ENCODE measurements at regions not wholly inside any gene's neighbourhood (a gene's known extent, or its start where the extent isn't known, plus 50 kb on each side); places are given as distances from the start of the nearest gene placed in this dataset.

GRCh38 chr12:63396135-63396534, 245.1 kb upstream of the AVPR1A start (continued):
- TF ChIP-seq ATF7-NPFF (CRISPR knock-in tag; IDR thresholded peaks at IDR 0.05; ENCODE audit: low read depth) (no peak), HOXA9 (CRISPR knock-in tag; IDR thresholded peaks at IDR 0.05; ENCODE audit: borderline replicate concordance) (no peak), ELF3 (CRISPR knock-in tag; IDR thresholded peaks at IDR 0.05) (no peak), ZNF550 (CRISPR knock-in tag; IDR thresholded peaks at IDR 0.05; ENCODE audit: borderline replicate concordance) (no peak), KDM1A (CRISPR knock-in tag; IDR thresholded peaks at IDR 0.05) (no peak), ZBTB46 (CRISPR knock-in tag; IDR thresholded peaks at IDR 0.05; ENCODE audit: borderline replicate concordance) (no peak), ZKSCAN8 (CRISPR knock-in tag; IDR thresholded peaks at IDR 0.05; ENCODE audit: borderline replicate concordance) (no peak)

GRCh38 chr12:63394983-63395382, 244.0 kb upstream of the AVPR1A start:
- intact Hi-C loops (cut with micrococcal nuclease; ENCODE audit: unreplicated experiment) (no loop called here), in situ Hi-C loops (cut with HindIII; ENCODE audit: extremely low pct_ligation_motif_present, low pct_unique_long_range_greater_than_20kb) (no loop called here)
- Histone ChIP-seq H3K27ac (ENCODE audit: extremely low read length, insufficient read depth, low read length) (no peak overlapping the region), H4K20me1 (ENCODE audit: insufficient read depth, low read length) (no peaks in the 10 kb centered on the region), H3K4me1 (ENCODE audit: insufficient read depth, low read length) (no peaks in the 10 kb centered on the region), H3K4me3 (replicated peaks in 1 of 3; ENCODE audit: insufficient read depth in 1 of 3, low read depth in 2 of 3, low read length in 3 of 3) (no peak overlapping the region), H3K79me2 (ENCODE audit: insufficient read depth, low read length) (no peaks in the 10 kb centered on the region), H3K36me3 (replicated peaks in 1 of 2; ENCODE audit: control insufficient read depth in 1 of 2, insufficient read depth in 2 of 2, low read length in 2 of 2) (no peaks in the 10 kb centered on the region), H3K4me2 (ENCODE audit: low read depth, low read length) (no peak overlapping the region), H3K9me3 (ENCODE audit: low read length) (no peaks in the 10 kb centered on the region), H3K27me3 (ENCODE audit: control insufficient read depth in 1 of 2, insufficient read depth in 2 of 2, low read length in 2 of 2) (0 out of 5 replicates have a peak, but pooled peaks cover 0 to 1% of the 10 kb centered on the region in 2 experiments), H2AFZ (ENCODE audit: low read length) (no peak overlapping the region), H3K9ac (ENCODE audit: insufficient read depth, low read depth, low read length) (no peak overlapping the region)
- no peak for DNase-seq (ENCODE audit: low spot score)
- FAIRE-seq: no peak
- POLR2A ChIA-PET: no interaction called here
- CTCF ChIA-PET (ENCODE audit: low intra/inter-chr PET ratio, low total read pairs): no interaction called here
- no TSS peak for BruUV-seq (replicated peaks)
- ATAC-seq: no peak
- 0% methylated on average over 4 of the region's 4 CpGs for WGBS (ENCODE audit: low lambda C conversion rate)
- no peak for TF ChIP-seq ZSCAN9 (CRISPR knock-in tag; IDR thresholded peaks at IDR 0.05; ENCODE audit: borderline replicate concordance)
- TF ChIP-seq ZNF614 (CRISPR knock-in tag; IDR thresholded peaks at IDR 0.05; ENCODE audit: borderline replicate concordance): no peak
- no peak for TF ChIP-seq ZNF580 (CRISPR knock-in tag; IDR thresholded peaks at IDR 0.05; ENCODE audit: borderline replicate concordance, low read depth)
- no peak for TF ChIP-seq IKZF5 (CRISPR knock-in tag; IDR thresholded peaks at IDR 0.05)
- TF ChIP-seq ZBTB20 (CRISPR knock-in tag; IDR thresholded peaks at IDR 0.05; ENCODE audit: borderline replicate concordance, low read depth): no peak
- no peak for TF ChIP-seq ZNF281 (CRISPR knock-in tag; IDR thresholded peaks at IDR 0.05; ENCODE audit: borderline replicate concordance)
- TF ChIP-seq ZNF792 (CRISPR knock-in tag; IDR thresholded peaks at IDR 0.05): no peak
- no peak for TF ChIP-seq PAX8 (CRISPR knock-in tag; IDR thresholded peaks at IDR 0.05; ENCODE audit: borderline replicate concordance)
- TF ChIP-seq ZFX (CRISPR knock-in tag; IDR thresholded peaks at IDR 0.05; ENCODE audit: low read depth): no peak
- no peak for TF ChIP-seq ETV6 (CRISPR knock-in tag; conservative IDR thresholded peaks at IDR 0.05)

Data from HepG2 (cell line).